Adrenal gland (tissue), 5 donors: ENCODE measurements at regions not wholly inside any gene's neighbourhood (a gene's known extent, or its start where the extent isn't known, plus 50 kb on each side); places are given as distances from the start of the nearest gene placed in this dataset.

Experiments used
- POLR2A ChIP-seq, 2 donors: fragments of 450-650 bp; IDR thresholded peaks; one replicate each; pipeline ENCODE4 v1.6.1; 2017; ENCODE audit warnings: antibody characterized with exemption in 2 of 2, mild to moderate bottlenecking in 2 of 2, moderate library complexity in 1 of 2
- TF ChIP-seq, protein P1 (sequence below), 6 experiments: fragments of 450-650 bp in 4 of 6; fragments of 200-600 bp in 2 of 6; sonication (generic) in 1 of 6; IDR thresholded peaks; 1 replicate in 5 of 6; 2 replicates in 1 of 6; pipeline versions ENCODE4 v1.5.1 to v1.8.0; 2016 to 2021; ENCODE audit warnings: antibody characterized with exemption in 6 of 6, mild to moderate bottlenecking in 2 of 6, moderate library complexity in 1 of 6
- donor health status: DM: no; HTN: no; CAD: no.

DNA sequence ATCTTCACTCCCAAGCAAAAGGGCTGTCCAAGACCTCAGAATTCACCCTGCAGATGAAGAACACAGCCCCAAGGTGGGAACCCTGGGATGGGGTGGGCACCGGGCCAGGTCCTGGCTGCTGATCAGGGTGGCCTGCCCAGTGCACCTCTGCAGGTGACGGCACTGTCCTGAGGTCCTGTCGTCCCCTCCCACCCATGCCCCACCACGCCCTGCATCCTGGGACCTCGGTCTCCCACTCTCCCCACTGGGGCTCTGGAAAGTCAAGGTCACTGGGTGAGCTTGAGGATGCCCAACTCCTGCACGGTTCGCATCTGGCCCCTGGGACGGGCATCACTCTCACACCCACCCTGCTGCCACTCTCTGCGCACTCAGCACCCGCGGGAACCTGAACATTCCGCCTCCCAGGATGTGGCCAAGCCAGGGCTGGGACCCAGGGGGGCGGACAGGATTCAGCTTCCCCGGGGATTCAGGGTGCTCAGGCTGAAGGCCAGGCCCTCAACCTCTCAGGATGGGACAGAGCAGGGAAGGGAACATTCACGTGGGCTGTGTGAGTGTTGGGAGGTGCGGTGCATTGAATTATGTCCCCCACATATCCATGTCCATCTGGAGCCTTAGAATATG is 115.9 kb downstream of the CPZ start:
- no peak for TF ChIP-seq POLR2A (IDR thresholded peaks at IDR 0.05)
- TF ChIP-seq, protein P1, sequence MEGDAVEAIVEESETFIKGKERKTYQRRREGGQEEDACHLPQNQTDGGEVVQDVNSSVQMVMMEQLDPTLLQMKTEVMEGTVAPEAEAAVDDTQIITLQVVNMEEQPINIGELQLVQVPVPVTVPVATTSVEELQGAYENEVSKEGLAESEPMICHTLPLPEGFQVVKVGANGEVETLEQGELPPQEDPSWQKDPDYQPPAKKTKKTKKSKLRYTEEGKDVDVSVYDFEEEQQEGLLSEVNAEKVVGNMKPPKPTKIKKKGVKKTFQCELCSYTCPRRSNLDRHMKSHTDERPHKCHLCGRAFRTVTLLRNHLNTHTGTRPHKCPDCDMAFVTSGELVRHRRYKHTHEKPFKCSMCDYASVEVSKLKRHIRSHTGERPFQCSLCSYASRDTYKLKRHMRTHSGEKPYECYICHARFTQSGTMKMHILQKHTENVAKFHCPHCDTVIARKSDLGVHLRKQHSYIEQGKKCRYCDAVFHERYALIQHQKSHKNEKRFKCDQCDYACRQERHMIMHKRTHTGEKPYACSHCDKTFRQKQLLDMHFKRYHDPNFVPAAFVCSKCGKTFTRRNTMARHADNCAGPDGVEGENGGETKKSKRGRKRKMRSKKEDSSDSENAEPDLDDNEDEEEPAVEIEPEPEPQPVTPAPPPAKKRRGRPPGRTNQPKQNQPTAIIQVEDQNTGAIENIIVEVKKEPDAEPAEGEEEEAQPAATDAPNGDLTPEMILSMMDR (IDR thresholded peaks at IDR 0.05): no peak
